DMS114 treated with DMSO at 0.1 percent for 48 hours (cell line): ENCODE measurements at regions not wholly inside any gene's neighbourhood (a gene's known extent, or its start where the extent isn't known, plus 50 kb on each side); places are given as distances from the start of the nearest gene placed in this dataset.

Source experiments
- DNase-seq: peaks from one replicate; lab custom pipeline; 2025; ENCODE audit not compliant: unreplicated experiment; lab: John Stamatoyannopoulos, UW

DNA sequence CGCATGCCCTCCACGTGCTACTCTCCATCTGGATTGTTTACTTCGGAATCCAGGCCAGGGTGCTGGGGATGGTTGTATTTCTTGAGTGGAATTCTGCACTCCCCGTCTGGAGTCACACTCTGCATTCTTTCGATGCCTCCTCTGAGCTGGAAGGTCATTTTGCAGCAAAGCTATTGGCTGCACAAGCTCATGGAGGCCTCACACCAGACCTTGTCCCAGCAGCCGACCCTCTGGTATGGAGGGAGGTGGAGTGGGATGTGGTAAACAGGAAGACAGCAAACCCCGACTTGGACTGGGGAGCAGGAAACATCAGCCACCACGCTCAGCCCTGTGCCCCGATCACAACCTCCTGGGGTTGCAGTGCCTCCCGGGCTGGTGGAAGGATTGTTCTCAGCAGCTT lies 225.3 kb upstream of the LNX1 start:
- DNase-seq: no peak

DNA sequence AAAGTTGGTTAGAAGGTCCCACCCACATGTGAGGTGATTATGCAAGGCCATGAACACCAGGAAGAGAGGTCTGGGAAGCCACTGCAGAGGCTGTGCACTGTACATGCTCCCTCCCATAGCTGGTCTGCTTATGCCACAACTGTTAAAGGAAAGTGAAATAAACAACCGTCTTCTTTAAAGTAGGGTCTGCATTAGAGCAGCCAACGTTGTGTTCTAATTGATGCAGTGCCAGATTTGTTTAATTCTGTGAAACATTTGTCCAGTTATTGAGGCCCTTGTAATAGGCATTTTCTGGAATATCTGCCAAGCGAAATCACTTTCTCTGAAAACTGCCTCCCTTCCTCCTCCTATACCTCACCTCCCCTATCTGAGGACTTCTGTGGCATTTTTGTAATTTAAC lies 224.0 kb upstream of the LNX1 start:
- DNase-seq: no peak

DNA sequence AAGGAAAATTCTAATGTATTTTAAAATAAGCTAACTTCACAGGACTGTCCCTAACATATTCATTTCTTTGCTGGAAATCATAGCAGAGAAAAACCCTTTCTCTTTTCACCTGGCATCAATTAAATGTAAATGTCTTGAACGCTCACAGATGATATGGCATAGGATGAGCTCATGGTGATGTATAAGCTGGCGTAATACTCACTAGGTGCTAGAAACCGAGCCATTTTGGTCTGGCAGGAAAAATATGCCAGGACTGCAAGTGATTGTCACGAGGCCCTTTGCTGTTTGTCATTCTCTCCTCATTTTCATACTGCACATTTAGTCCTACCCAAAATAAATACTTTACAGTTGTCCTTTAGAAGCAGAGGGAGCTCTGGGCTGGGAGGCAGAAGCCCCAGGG lies 222.7 kb upstream of the LNX1 start:
- no peak for DNase-seq

DNA sequence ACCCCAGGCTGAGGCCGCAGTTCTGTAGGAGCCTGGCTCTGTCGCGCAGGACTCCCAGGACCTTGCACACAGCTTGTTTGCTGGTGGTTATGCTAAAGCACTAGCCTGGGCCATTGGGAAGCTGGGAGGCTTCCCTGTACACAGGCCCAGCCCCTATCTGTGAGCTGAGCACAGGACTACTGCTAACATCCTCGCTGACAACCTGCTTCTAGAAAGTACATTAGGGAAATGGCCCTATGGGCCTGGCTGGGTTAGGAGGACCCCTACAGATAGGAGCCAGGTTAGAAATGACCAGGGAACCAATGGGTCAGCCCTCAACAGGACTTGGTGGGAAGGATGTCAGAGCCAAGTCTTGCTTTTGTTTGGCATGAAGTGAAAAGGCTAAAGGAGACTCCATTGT lies 219.4 kb upstream of the LNX1 start:
- DNase-seq: no peak

DNA sequence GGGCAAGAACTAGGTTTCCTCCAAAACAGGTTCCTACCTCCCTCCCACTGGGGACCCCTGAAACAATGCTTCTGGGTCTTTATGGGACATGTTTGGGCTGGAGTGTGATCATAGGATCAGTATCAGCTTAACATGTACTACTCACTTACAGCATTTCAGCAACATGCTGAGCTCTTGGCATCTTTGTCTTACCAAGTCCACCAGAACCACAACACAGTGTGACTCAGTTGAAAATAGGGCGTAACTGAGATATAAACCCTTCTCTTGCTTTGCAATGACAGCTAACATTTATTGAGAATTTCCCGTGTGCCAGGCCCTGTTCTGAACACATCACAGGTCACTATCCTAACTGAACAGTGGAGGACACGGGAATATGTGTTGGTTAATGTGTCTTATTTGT lies 218.5 kb upstream of the LNX1 start:
- no peak for DNase-seq

DNA sequence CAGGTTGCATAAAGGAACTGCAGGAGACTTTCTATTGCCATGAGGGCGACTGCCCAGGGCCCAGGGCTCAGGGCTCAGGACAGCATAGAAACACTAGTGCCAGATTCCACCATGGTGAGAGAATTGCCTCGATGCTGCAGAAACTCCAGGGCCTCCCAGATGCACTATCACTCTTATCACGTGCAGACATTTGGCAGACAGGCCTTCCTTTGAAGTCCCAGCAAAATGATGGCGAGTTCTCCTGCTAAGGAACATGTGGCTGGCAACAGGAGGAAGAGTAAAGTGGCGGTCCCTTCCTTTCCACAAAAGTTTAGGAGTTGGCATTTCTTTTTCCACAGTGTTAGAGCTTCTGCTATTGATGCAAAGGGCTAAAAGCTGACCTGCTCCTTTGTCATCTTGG lies 214.0 kb upstream of the LNX1 start:
- DNase-seq: no peak

DNA sequence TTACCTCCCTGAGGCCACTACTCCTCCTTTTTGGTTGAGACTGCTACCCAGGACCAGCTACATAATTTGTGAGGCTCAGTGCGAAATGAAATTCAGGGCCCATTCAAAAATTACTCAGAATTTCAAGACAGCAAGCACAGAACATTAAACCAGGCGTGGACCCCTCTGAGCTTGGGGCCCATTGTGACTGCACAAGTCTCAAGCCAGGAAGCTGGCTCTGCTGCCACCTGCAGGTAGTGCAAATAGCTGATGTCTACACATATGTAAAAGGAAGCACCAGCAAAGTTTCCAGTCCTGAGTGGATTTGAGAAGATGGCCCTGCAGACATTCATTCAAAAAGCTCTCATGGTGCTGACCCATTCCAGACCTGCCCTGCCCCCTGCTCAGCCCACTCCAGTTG lies 213.4 kb upstream of the LNX1 start:
- DNase-seq: no peak

DNA sequence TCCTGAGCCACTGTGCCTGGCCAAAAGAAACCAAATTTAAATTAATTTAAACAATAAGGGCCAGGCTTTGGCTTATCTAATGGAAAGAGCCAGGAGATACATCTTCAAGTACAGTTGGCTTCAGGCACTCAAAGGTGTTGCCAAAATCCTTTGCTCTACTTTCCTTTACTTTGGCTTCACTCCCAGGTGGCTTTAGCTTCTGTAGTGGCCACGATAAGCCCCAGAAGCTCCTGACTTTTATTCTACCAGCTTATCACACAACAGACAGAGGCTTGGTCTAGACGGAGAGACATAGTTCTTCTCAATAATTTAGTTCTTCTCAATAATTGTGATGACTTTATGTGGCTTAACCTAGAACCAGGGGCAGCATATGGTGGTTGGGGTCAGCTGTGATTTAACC lies 211.2 kb upstream of the LNX1 start:
- no peak for DNase-seq

DNA sequence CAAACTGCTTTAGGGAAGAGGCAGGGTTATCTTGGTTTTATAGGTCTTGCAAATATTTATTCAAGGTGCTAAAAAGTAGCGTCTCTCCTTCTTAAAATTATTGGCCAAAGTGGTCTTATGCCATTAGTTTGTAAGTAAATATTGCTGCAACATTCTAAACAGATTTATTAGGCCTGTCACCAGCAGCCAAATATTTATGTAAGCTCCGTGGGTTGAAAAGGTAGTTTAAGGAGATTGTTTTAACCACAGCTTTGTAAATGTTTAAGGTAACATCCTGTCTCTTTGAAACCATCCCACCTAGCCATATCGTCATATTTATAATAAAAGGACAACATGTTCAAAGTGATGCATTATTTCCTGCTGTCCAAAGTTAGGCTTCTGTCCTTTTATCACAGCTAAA lies 210.1 kb upstream of the LNX1 start:
- no peak for DNase-seq

DNA sequence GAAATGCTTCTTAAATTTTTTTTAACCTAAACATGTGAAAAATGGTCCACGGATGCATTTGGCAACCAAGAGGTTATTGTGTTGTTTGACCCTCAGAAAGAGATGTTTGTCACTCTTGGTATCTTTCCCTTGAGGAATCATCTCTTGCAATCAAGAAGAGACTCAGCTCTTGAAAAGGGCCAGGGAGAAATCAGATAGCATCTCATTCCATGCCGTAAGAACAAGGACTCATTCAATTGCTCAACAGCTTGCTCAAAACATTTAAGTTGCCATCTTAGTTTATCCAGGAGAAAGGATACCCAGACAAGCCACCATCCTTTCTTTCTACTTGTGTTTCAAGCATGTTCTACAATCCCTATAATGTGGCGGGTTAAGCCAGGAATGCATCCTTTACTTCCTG lies 209.5 kb upstream of the LNX1 start:
- no peak for DNase-seq

DNA sequence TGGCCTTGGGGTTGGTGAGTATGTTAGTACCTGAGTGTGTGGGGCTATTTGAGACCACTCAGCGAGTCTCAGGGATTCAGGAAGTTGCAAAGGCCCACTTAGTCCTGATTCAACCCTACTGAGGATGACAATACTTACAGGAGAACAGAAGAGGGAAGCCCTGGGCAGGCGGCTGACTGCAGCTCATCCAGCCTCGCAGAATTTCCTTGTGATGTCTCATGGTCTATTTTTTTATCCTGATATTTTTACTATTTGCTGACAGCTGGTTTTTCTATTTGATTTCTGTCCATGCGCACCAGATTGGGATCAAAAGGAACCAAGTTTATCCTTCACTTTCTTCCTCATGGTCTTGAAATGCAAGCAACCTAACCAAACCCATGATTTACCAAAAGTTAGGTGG lies 201.8 kb upstream of the LNX1 start:
- no peak for DNase-seq

DNA sequence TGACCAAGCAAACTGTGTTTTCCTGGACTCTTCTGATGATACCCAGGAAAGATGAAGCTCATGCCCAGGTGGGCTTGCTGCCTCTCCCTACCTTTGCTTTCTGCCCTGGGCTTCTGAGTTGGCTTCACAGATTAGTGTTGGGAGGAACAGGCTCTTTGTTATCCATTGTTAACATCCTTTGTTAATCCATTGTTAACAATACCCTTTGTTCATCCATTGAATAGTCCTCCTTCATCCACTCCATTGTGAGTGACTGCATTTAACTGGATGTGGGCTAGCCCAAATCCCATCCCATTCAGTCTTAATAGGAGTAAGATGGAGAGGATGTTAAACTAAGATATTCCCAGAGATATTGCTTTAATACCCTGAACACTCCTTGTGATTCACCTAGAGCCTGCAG lies 199.0 kb upstream of the LNX1 start:
- no peak for DNase-seq

DNA sequence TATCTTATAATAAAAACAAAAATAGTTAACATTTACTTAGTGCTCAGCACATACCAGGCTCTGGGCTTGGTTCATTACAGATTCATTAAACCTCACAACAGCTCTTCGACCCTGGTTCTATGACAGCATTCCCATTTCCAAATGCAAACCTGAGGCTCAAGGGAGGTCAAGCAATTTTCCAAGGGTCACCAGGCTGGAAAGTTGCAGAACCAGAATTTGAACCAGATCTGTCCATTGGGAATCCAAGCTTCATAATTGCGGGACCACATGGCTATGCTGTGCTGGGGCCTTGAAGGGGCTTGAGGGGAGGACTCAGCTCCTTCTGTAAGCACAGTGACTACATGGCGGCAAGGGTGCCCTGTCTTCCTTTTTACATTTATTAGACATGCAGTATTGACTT lies 197.3 kb upstream of the LNX1 start:
- no peak for DNase-seq

DNA sequence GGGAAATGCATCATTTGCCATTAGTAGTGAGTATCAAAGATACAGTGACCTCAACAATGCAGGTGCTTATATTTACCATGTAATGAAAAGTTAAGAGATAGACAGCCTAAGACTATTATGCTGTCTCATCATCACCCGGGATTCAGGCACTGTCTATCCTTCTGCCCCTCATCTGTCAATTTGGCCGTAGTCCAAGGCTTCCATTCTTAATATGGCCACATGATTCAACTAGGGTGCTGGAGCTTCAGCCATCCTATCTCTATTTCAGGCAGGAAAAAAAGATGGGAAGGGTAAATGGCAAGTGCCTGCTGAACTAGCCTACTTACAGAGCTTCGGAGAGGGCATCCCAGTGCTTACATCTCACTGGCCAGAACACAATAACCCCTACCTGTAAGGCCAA lies 196.7 kb upstream of the LNX1 start:
- no peak for DNase-seq

DNA sequence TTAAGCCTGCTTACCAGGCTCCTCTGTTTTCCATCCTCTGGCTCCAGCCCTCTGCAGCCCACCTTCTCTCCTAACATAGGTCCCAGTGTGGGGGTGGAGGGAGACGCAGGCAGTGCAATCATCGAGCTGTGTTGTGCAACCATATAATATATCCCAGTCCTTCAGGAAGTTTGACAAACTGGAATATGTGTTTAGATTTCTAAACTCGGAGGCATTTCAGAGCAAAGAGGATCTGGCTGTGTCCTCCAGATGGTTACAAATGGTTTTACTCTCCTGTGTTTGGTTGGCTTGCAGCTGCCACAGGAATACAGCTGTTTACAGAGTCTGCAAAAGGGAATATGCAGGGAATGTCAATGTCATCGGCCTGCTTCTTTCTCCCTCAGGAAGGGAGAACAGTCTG lies 195.3 kb upstream of the LNX1 start:
- DNase-seq: no peak

DNA sequence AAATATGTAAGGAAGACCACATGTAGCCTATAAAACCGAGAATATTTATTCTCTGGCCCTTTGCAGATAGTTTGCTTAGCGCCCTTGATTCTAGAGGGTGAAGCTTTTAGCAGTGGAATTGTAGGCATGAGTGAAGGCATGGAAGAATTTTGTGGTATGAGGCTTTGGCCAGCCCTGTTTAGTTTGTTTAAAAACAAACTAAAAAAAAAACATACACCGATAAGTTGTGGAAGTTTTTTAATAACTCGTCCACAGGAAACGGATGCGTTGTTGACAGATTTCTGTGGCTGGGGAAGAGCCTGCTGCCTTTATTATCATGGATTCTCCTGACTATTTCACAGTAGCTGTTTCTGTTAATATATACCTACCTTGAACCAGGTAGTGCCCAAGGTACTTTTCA lies 194.7 kb upstream of the LNX1 start:
- no peak for DNase-seq

DNA sequence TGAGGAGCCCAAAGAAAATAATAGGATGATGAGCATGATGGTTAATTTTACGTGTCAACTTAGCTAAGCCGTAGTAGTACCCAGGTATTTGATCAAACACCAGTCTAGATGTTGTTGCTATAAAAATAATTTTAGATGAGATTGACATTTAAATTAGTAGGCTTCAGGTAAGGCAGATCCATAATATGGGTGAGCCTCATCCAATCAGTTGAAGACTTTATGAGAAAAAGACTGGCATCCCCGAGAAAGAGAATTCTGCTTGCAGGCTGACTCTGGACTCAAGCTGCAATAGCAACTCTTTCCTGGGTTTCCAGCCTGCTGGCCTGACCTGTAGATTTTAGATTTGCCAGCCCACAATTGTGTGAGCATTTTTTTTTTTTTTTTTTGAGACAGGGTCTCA lies 192.8 kb upstream of the LNX1 start:
- no peak for DNase-seq

DNA sequence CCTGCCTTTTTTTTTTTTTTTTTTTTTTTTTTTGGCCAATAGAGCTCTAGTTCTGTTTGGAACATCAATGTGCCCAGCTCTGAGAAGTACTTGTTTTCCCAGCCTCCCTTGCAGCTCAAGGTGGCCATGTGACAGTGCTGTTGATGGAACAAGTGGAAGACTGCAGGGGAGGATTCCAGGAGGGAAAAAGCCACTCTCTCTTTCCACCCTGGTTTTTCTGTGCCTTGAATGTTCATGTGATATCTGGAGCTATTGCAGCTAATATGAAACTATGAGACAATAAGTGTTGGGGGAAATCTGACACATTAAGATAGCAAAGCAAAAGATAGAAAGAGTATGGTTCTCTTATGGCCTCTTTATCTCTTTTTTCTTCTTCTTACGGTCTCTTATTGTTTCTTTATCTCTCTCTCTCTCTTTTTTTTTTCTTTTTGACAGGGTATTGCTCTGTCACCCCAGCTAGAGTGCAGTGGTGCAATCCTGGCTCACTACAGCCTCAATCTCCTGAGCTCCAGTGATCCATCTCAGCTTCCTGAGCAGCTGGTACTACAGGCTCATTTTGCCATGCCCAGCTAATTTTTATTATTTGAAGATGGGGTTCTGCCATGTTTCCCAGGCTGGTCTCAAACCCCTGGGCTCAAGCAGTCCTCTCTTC lies 192.0 kb upstream of the LNX1 start:
- no peak for DNase-seq

DNA sequence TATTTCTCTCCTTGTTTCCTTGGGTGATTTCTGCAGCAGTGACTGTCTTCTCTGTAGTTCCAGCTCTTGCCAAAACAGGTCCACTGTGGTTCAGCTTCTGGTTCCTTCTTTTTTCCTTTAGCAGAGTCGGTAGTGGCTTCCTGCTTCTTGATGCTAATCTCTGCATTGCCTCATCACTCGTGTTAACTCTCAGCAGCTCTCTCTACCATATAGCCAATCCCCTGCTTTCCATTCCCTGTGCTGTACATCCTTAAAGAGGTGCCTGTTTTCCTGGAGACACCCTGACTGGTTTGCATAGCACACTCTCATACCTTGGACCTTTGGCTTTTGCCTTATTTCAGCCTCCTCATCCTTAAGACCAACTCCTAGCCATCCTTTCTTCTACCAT lies 191.2 kb upstream of the LNX1 start:
- no peak for DNase-seq

DNA sequence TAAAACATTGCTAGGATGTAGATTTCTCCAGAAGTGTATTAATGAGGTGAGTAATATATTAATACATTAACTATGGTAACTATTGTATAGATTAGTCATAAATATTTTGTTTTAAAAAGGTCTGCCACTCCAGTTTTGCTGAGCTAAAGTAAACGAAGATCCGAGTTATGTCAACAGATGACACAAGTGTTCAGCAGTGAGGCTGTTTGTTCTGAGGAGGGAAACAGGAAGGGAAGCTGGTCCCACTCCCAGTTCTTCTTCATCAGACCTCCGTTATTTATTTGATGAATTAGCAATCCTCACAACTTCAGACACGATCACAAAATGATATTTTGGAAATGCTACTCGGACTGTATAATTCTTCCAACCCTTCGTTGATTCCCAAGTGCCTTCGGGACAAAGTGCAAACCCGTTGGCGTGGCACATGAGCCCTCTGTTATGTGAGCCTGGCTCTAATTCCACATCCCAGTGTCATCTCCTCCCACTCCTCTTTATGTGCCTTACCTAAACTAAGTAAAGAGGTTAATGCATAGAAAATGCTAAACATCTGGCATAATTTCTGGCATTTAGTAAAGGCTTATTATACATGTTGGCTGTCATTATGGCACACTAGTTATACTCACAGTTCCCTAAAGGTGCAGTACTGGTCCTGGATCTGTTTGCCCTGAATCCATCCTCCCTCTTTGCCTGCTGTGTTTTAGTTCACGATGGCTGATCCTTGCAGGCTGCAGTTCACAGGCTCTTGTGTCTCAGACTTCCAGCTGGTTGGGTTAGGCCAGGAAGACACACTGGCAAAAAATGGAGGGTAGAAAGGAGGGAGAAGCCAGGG lies 190.6 kb upstream of the LNX1 start:
- no peak for DNase-seq

DNA sequence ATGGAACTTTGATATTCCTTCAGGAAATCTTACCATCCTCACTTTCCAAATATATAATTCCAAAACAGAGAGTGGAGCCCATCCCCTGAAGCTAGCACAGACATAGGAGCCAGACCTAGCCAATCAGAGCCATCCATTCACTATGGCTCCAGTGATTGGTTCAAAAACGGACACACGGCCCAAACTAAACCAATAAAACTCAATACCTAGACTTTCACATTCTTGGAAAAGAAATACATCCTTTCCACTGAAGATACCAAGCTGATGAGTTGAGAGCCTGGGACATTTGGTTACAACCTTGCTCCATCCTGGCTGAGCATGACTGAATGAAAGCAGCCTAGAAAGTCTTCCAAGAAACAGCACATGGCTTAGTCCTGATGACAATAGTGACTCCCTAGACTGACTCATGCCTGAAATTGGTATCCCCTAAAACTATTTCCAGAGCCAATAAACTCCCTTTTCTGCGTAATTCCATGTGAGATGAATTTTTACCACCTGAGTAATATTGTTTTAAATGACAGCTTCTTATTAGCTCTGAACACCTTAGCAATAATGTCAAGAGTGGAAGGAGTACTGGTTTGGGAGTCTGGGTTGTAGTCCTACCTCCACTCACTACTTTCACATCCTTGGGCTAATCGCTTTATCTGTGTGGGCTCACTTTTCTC lies 189.6 kb upstream of the LNX1 start:
- DNase-seq: no peak

DNA sequence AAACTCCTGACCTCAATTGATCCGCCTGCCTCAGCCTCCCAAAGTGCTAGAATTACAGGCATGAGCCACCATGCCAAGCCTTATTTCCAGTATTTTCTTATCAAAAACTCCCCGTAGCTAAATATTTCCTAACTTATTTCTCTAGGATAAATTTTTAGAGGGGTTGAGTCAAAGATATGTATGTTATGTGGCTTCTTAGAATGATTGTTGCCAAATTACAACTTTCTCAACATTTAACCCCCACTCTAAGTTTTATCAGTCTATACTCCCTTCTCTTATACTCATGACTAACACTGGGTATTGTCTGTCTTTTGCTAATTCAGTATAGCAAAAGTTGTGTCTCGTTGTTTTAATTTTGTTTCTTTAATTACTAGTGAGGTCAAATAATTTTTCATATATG lies 187.7 kb upstream of the LNX1 start:
- DNase-seq: no peak
